SU-DHL-6 (cell line): ENCODE measurements at regions not wholly inside any gene's neighbourhood (a gene's known extent, or its start where the extent isn't known, plus 50 kb on each side); places are given as distances from the start of the nearest gene placed in this dataset.

ENCODE experiments used
- H2AFZ ChIP-seq: fragments of 200-600 bp; sonication (generic); 2 replicates; pipeline ENCODE4 v1.6.1; 2014; ENCODE audit warnings: low read depth, mild to moderate bottlenecking, moderate library complexity, mixed read lengths, antibody characterized with exemption, low read length; ENCODE audit not compliant: severe bottlenecking
- H3F3A ChIP-seq: fragments of 200-600 bp; shearing (Covaris generic); 2 replicates; pipeline ENCODE4 v1.6.0; 2016; ENCODE audit warnings: antibody characterized with exemption, mild to moderate bottlenecking; ENCODE audit not compliant: insufficient read depth
- H3K27ac ChIP-seq: fragments of 200-600 bp; sonication (generic); 2 replicates; pipeline ENCODE4 v1.5.1; 2016; ENCODE audit warnings: low read depth, mild to moderate bottlenecking, low read length, moderate library complexity, mixed read lengths
- H3K27me3 ChIP-seq: fragments of 200-600 bp; sonication (generic), shearing (Covaris generic); 2 replicates; pipeline ENCODE4 v1.6.0; 2014; ENCODE audit warnings: mild to moderate bottlenecking, low read length
- H3K36me3 ChIP-seq: fragments of 200-600 bp; sonication (generic); 2 replicates; pipeline ENCODE4 v1.6.1; 2014; ENCODE audit warnings: mild to moderate bottlenecking, low read length, mixed read lengths
- H3K4me2 ChIP-seq: fragments of 300-600, 200-600 bp; shearing (Covaris generic), sonication (generic); 2 replicates; pipeline ENCODE4 v1.6.0; 2014; ENCODE audit warnings: low read length, low read depth, mild to moderate bottlenecking; ENCODE audit not compliant: poor library complexity, severe bottlenecking
- H3K4me3 ChIP-seq: fragments of 200-600 bp; sonication (generic); 2 replicates; pipeline ENCODE4 v1.5.1; 2014; ENCODE audit warnings: antibody characterized with exemption, low read length, mild to moderate bottlenecking, mixed read lengths; ENCODE audit not compliant: insufficient read depth, poor library complexity, severe bottlenecking
- H3K79me2 ChIP-seq: fragments of 200-600 bp; sonication (generic); 2 replicates; pipeline ENCODE4 v1.6.1; 2014; ENCODE audit warnings: mild to moderate bottlenecking, low read length, moderate library complexity; ENCODE audit not compliant: insufficient read depth
- H3K9ac ChIP-seq: fragments of 200-600 bp; sonication (generic); 2 replicates; pipeline ENCODE4 v1.7.0; 2014; ENCODE audit warnings: mild to moderate bottlenecking, low read length
- H3K9me2 ChIP-seq: fragments of 200-600 bp; sonication (generic); replicated peaks from 2 replicates; pipeline ENCODE4 v1.6.1; 2014; ENCODE audit warnings: low read length; ENCODE audit not compliant: insufficient read depth
- H3K9me3 ChIP-seq: fragments of 200-600 bp; sonication (generic); 2 replicates; pipeline ENCODE4 v1.6.1; 2014; ENCODE audit warnings: low read length, mixed read lengths; ENCODE audit not compliant: insufficient read depth
- H4K20me1 ChIP-seq: fragments of 200-600 bp; sonication (generic); 2 replicates; pipeline ENCODE4 v1.6.1; 2014; ENCODE audit warnings: low read depth, mild to moderate bottlenecking, antibody characterized with exemption, low read length, moderate library complexity, mixed read lengths
- EZH2phosphoT487 ChIP-seq: fragments of 200-600 bp; sonication (generic), shearing (Covaris generic); conservative IDR thresholded peaks from 2 replicates; pipeline ENCODE4 v1.6.1; 2018; ENCODE audit warnings: mild to moderate bottlenecking, antibody characterized with exemption, low read length, moderate library complexity, mixed read lengths
- TF ChIP-seq, protein P1 (sequence below): fragments of 200-600 bp; sonication (generic); IDR thresholded peaks from one replicate; pipeline ENCODE4 v1.5.1; 2017; ENCODE audit warnings: antibody characterized with exemption, mild to moderate bottlenecking, low read length, moderate library complexity; ENCODE audit not compliant: insufficient read depth, poor library complexity, severe bottlenecking

DNA sequence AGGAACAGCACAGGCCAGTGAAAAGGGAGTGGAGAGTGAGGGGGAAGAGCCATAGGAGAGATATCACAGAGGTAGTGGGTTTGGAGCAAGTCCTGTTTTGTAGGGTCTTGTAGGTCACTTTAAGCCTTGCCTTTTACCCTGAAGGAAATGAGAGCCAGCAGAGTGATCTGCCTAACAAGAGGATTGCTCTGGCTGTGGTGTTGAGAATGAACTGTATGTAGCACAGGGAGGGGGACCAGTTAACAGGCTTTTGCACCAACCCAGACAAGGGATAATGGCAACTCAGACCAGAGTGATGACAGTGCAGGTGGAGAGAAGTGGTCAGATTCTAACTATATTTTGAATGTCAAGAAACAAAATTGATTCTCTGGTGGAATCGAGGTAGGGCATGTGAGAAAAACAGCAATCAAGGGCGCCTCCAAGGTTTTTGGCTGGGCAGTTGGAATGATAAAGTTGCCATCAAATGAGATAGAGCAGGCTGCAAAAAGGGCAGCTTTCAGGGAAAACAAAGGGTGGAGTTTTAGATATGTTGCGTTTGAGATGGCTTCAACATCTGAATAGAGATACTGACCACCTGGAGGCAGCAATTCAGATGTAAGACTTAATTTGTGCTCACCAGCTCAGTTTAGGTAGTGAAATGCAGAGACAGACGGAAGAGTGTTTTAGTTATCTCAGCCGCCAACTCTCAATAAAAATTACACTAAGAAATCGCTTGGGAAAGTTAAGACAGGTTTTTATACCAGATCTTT lies 134.4 kb upstream of the BTBD3 start:
- TF ChIP-seq EZH2phosphoT487, result no peak
- TF ChIP-seq, protein P1, sequence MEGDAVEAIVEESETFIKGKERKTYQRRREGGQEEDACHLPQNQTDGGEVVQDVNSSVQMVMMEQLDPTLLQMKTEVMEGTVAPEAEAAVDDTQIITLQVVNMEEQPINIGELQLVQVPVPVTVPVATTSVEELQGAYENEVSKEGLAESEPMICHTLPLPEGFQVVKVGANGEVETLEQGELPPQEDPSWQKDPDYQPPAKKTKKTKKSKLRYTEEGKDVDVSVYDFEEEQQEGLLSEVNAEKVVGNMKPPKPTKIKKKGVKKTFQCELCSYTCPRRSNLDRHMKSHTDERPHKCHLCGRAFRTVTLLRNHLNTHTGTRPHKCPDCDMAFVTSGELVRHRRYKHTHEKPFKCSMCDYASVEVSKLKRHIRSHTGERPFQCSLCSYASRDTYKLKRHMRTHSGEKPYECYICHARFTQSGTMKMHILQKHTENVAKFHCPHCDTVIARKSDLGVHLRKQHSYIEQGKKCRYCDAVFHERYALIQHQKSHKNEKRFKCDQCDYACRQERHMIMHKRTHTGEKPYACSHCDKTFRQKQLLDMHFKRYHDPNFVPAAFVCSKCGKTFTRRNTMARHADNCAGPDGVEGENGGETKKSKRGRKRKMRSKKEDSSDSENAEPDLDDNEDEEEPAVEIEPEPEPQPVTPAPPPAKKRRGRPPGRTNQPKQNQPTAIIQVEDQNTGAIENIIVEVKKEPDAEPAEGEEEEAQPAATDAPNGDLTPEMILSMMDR, result no peak
- Histone ChIP-seq H3F3A (no peaks in the 10 kb centered on the region), H3K9me2 (no peaks in the 10 kb centered on the region), H3K27ac (no peak overlapping the region), H2AFZ (no peak overlapping the region), H3K4me3 (no peak overlapping the region), H3K27me3 (no peaks in the 10 kb centered on the region), H3K9me3 (no peaks in the 10 kb centered on the region; the same call in 1 of the 2 replicates), H3K9ac (no peak overlapping the region), H3K79me2 (no peaks in the 10 kb centered on the region), H4K20me1 (no peaks in the 10 kb centered on the region), H3K36me3 (no peaks in the 10 kb centered on the region), H3K4me2 (no peak overlapping the region)

DNA sequence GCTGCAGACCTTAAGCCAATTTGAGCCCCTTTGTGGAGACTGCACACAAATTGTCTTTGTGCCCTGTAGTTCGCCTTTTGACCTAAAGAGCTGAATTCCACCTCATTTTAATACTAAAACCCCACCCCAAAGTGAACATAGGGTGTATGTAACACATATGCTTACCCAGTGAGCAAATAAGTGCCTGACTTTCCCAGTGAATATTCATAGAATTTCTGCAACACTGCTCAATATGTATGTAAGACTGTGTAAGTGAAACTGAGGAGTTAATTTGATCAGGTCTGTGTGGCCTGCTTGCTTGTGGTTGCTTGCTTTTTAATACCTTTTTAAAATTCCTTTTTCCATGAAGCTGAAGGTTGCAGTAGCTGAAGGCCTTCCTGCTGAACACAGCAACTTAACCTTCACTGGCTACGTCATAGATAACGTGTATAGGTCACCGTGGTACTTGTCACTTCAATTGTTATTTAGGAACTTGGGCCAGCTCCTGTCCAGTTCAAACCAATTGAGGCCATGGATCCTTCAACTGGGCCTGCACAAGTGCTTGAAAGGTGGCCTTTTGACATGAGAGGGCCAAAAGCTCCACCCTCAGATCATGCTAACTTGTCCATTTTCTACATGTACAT lies 131.7 kb upstream of the BTBD3 start:
- no peaks in the 10 kb centered on the region; the same call in 1 of the 2 replicates for H3K9me3 ChIP-seq
- no peak overlapping the region for H3K4me3 ChIP-seq
- no peaks in the 10 kb centered on the region for H3K27me3 ChIP-seq
- H2AFZ ChIP-seq, result no peak overlapping the region
- no peak overlapping the region for H3K4me2 ChIP-seq
- no peak overlapping the region for H3K27ac ChIP-seq
- no peaks in the 10 kb centered on the region for H4K20me1 ChIP-seq
- H3K79me2 ChIP-seq, result no peaks in the 10 kb centered on the region
- no peaks in the 10 kb centered on the region for H3K9me2 ChIP-seq
- no peaks in the 10 kb centered on the region for H3F3A ChIP-seq
- no peak for TF ChIP-seq EZH2phosphoT487
- TF ChIP-seq, protein P1, result no peak
- H3K9ac ChIP-seq, result no peak overlapping the region
- H3K36me3 ChIP-seq, result no peaks in the 10 kb centered on the region

DNA sequence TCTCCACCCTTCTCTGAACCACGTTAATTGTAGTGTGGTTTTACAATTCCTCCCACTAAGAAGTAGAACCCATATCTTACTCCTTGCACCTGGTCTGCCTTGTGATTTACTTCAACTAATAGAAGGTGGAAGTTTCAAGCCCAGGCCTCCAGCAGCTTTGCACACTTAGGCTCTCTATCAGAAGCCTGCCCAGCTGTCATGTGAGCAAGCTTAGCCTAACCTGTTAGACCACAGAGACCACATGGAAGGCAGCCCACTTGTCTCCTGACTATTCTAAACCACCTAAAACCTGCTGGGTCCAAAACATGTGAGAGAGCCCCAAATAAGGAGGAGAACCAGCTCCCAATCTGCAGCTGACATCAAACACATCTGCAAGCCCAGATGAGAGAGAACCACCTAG lies 127.6 kb upstream of the BTBD3 start:
- Histone ChIP-seq H3K36me3 (no peaks in the 10 kb centered on the region), H3K79me2 (no peaks in the 10 kb centered on the region), H3K27me3 (no peaks in the 10 kb centered on the region), H4K20me1 (no peaks in the 10 kb centered on the region), H3K4me3 (no peak overlapping the region), H3F3A (no peaks in the 10 kb centered on the region), H2AFZ (no peak overlapping the region), H3K27ac (no peak overlapping the region), H3K4me2 (no peak overlapping the region), H3K9ac (no peak overlapping the region), H3K9me3 (no peaks in the 10 kb centered on the region), H3K9me2 (no peaks in the 10 kb centered on the region)
- TF ChIP-seq EZH2phosphoT487, result no peak
- TF ChIP-seq, protein P1, result no peak
